Suprapubic skin (tissue), 4 donors: ENCODE measurements at regions not wholly inside any gene's neighbourhood (a gene's known extent, or its start where the extent isn't known, plus 50 kb on each side); places are given as distances from the start of the nearest gene placed in this dataset.

Experiments
- DNase-seq, 2 donors: peaks; one replicate each; pipeline ENCODE4 v3.0.0-alpha.2; 2019; ENCODE audit warnings: low spot score in 2 of 2
- H3K27ac ChIP-seq: fragments of 200-600 bp; sonication (generic); one replicate; pipeline ENCODE4 v1.5.1; 2019
- H3K27me3 ChIP-seq: fragments of 200-600 bp; sonication (generic); one replicate; pipeline ENCODE4 v1.5.1; 2019
- H3K36me3 ChIP-seq: fragments of 200-600 bp; sonication (generic); one replicate; pipeline ENCODE4 v1.5.1; 2019
- H3K4me1 ChIP-seq: fragments of 200-600 bp; sonication (generic); one replicate; pipeline ENCODE4 v1.5.1; 2019
- H3K4me3 ChIP-seq: fragments of 200-600 bp; sonication (generic); one replicate; pipeline ENCODE4 v1.5.1; 2019; ENCODE audit warnings: mild to moderate bottlenecking
- H3K9me3 ChIP-seq: fragments of 200-600 bp; sonication (generic); one replicate; pipeline ENCODE4 v1.5.1; 2019
- CTCF ChIP-seq, 2 donors: fragments of 200-600 bp in 1 of 2; fragments of 450-650 bp in 1 of 2; sonication (generic) in 1 of 2; IDR thresholded peaks; one replicate each; pipeline ENCODE4 v1.5.1; 2016 to 2019; ENCODE audit warnings: antibody characterized with exemption in 2 of 2, mild to moderate bottlenecking in 1 of 2, moderate library complexity in 1 of 2
- EP300 ChIP-seq: sonication (generic); formaldehyde crosslinking; IDR thresholded peaks from one replicate; pipeline ENCODE4 v1.6.1; 2017; ENCODE audit warnings: antibody characterized with exemption
- POLR2A ChIP-seq, 2 donors: fragments of 450-650 bp; IDR thresholded peaks; one replicate each; pipeline ENCODE4 v1.6.1; 2017; ENCODE audit warnings: antibody characterized with exemption in 2 of 2, mild to moderate bottlenecking in 2 of 2, moderate library complexity in 2 of 2
- POLR2AphosphoS5 ChIP-seq, 3 donors: sonication (generic); formaldehyde crosslinking; IDR thresholded peaks; one replicate each; pipeline ENCODE4 v1.6.1; 2017; ENCODE audit warnings: antibody characterized with exemption in 3 of 3
- WGBS: methylation state at CpG from one replicate; pipeline ENCODE4 v1.1.5; 2018; 5-methylcytosine and 5-hydroxymethylcytosine counted together

- no peak for DNase-seq
- WGBS: 46% methylated on average over 4 of the region's 4 CpGs
- Histone ChIP-seq H3K9me3 (no peaks in the 10 kb centered on the region), H3K27ac (no peak overlapping the region), H3K4me1 (peaks cover 24% of the 10 kb centered on the region), H3K36me3 (no peaks in the 10 kb centered on the region), H3K4me3 (no peak overlapping the region), H3K27me3 (no peaks in the 10 kb centered on the region)
- TF ChIP-seq CTCF (IDR thresholded peaks at IDR 0.05) (no peak), POLR2AphosphoS5 (IDR thresholded peaks at IDR 0.05) (no peak), EP300 (no peak), POLR2A (IDR thresholded peaks at IDR 0.05) (no peak)
Measured at GRCh38 chr6:3527651-3527977, 70.8 kb upstream of the SLC22A23 start.

GRCh38 chr6:3526962-3527650 is 70.3 kb upstream of the SLC22A23 start:
- DNase-seq: peak in 1 of 2 donors; percentile 43
- Histone ChIP-seq H3K27me3 (no peaks in the 10 kb centered on the region), H3K9me3 (no peaks in the 10 kb centered on the region), H3K27ac (no peak overlapping the region), H3K36me3 (no peaks in the 10 kb centered on the region), H3K4me3 (no peak overlapping the region), H3K4me1 (peaks cover 24% of the 10 kb centered on the region)
- 49% methylated on average over 12 of the region's 12 CpGs for WGBS
- TF ChIP-seq EP300: no peak
- no peak for TF ChIP-seq CTCF (IDR thresholded peaks at IDR 0.05)
- no peak for TF ChIP-seq POLR2A (IDR thresholded peaks at IDR 0.05)
- no peak for TF ChIP-seq POLR2AphosphoS5 (IDR thresholded peaks at IDR 0.05)

- WGBS: 80% methylated on average over 6 of the region's 6 CpGs
- no peaks in the 10 kb centered on the region for H3K36me3 ChIP-seq
- H3K4me3 ChIP-seq: no peak overlapping the region
- TF ChIP-seq POLR2AphosphoS5 (IDR thresholded peaks at IDR 0.05) (no peak), POLR2A (IDR thresholded peaks at IDR 0.05) (no peak), CTCF (IDR thresholded peaks at IDR 0.05) (no peak), EP300 (no peak)
- no peak for DNase-seq
- no peaks in the 10 kb centered on the region for H3K9me3 ChIP-seq
- no peaks in the 10 kb centered on the region for H3K27me3 ChIP-seq
- H3K4me1 ChIP-seq: peaks cover 24% of the 10 kb centered on the region
- no peak overlapping the region for H3K27ac ChIP-seq
Measured at GRCh38 chr6:3525915-3526314, 69.1 kb upstream of the SLC22A23 start.

- DNase-seq: no peak
- no peak overlapping the region for H3K27ac ChIP-seq
- no peak overlapping the region for H3K4me3 ChIP-seq
- peaks cover 24% of the 10 kb centered on the region for H3K4me1 ChIP-seq
- WGBS: 88% methylated on average over 2 of the region's 2 CpGs
- no peaks in the 10 kb centered on the region for H3K27me3 ChIP-seq
- no peaks in the 10 kb centered on the region for H3K9me3 ChIP-seq
- TF ChIP-seq CTCF (IDR thresholded peaks at IDR 0.05) (no peak), POLR2AphosphoS5 (IDR thresholded peaks at IDR 0.05) (no peak), POLR2A (IDR thresholded peaks at IDR 0.05) (no peak), EP300 (no peak)
- no peaks in the 10 kb centered on the region for H3K36me3 ChIP-seq
Measured at GRCh38 chr6:3524456-3524855, 67.6 kb upstream of the SLC22A23 start.

GRCh38 chr6:3523966-3524365 is 67.1 kb upstream of the SLC22A23 start:
- DNase-seq: no peak
- no peak for TF ChIP-seq POLR2A (IDR thresholded peaks at IDR 0.05)
- no peaks in the 10 kb centered on the region for H3K9me3 ChIP-seq
- H3K36me3 ChIP-seq: no peaks in the 10 kb centered on the region
- WGBS: 84% methylated on average over 7 of the region's 7 CpGs
- H3K27ac ChIP-seq: no peak overlapping the region
- no peaks in the 10 kb centered on the region for H3K27me3 ChIP-seq
- H3K4me1 ChIP-seq: peaks cover 26% of the 10 kb centered on the region
- no peak overlapping the region for H3K4me3 ChIP-seq

GRCh38 chr6:3523271-3523670 is 66.4 kb upstream of the SLC22A23 start:
- WGBS: 48% methylated on average over 5 of the region's 5 CpGs
- H3K36me3 ChIP-seq: no peaks in the 10 kb centered on the region
- H3K9me3 ChIP-seq: no peaks in the 10 kb centered on the region
- H3K27ac ChIP-seq: no peak overlapping the region
- H3K27me3 ChIP-seq: no peaks in the 10 kb centered on the region
- no peak for TF ChIP-seq POLR2A (IDR thresholded peaks at IDR 0.05)
- TF ChIP-seq EP300: no peak
- TF ChIP-seq CTCF (IDR thresholded peaks at IDR 0.05): no peak
- DNase-seq: peak in 1 of 2 donors; percentile 53
- H3K4me1 ChIP-seq: peaks cover 33% of the 10 kb centered on the region
- no peak overlapping the region for H3K4me3 ChIP-seq
